ENCODE measurements at regions not wholly inside any gene's neighbourhood (a gene's known extent, or its start where the extent isn't known, plus 50 kb on each side); places are given as distances from the start of the nearest gene placed in this dataset.

DNA sequence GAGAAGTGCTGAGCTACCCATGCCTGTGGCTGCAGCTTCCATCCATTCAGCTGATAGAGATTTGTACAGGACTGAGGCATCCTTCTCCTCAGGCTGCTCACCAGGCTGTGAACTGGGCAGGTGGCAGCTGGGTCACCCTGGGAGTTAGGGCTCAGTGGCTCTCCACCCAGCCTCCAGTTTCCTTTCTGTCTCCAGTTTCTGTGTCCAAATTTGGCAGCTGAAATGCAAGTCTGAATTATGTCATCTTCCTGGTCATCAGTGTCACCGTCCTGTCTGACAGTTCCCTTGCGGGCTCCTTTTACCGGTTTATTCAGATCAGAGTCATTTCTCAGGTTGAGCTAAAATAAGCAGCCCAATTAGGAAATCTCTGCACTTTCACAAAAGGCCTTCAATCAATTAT lies 93.3 kb downstream of the EDN1 start:
- DNase-seq, result no peak

DNA sequence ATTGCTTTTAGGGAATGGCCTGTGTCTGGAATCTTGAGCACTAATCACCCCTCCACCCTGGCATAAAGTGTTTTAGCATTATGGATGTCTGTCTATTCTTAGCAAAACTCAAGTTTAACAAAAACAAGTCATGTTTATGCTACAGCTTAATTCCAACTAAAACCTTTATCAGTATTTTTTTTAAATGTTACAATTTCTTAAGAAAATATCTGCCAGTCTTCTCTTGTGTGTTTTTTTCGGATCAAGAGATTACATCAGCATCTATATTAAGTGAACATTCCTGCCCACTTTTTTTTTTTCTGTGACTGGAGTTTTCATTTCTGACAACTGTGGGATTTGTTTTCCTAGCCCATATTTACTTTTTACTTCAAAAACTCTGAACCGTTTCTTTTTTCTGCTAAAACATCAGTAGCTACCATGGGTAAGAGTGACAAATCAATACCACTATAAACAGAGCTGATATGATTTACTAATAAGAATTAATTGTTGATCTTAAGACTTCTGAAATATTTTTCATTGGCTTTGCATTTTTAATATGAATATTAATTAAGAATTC lies 94.3 kb downstream of the EDN1 start:
- DNase-seq, result no peak

DNA sequence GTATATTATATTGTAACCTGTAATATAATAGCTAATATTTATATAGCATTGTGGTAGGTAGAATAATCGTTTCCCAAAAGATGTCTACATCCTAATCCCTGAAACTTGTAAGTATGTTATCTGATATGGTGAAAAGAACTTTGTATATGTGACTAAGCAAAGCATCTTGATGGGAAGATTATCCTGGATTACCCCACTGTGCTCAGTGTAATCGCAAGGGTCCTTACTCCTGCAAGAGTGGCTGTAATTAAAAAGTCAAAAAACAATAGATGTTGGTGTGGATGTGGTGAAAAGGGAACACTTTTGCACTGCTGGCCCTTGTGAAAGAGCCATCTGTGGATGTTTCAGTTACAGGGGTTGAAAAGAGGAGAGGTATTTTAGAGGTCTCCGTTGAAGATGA lies 95.2 kb downstream of the EDN1 start:
- no peak for DNase-seq

- no peak for DNase-seq
These were observed 96.7 kb downstream of the EDN1 start for GRCh38 chr6:12386816-12387215.

GRCh38 chr6:12391472-12391871 lies 101.3 kb downstream of the EDN1 start:
- DNase-seq, result no peak

DNA sequence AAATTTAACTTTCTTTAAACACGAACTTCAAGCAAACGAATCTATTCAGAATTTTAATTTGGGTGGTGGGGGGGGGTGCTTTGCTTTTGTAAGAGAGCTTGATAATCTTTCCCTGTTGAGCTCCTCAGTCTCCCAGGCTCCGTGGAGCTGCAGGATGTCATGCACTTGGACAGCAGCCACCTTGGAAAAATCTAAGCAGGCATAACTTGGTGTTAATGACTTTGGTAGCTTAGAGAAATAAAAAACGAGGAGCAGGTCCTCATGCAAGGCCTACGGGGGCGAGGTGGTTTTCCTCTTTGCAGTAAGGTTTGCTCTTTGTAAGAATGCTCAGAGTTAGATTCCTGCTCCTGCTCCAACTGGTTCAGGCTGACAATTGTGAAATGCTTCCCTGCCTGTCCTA lies 102.3 kb downstream of the EDN1 start:
- DNase-seq, result no peak

GRCh38 chr6:12393100-12393499 lies 102.9 kb downstream of the EDN1 start:
- DNase-seq, result no peak

DNA sequence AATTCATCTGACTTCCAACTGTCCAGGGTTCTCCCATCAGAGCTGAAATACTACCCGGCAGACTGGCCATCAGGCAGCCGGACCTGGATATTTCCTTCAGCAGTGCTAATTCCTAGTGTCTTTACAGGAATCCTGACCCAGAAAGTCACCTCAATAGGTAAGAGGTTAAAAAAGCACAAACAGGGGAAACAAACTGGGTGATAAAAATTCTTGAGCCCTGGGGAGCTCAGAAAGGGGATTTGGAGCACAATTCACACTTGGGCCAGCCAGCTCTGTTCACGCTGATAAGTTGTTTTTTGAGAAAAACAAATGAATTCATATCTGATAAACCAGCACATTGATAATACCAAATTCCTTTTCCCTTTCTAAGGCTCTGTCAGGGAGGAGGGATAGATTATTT lies 104.0 kb downstream of the EDN1 start:
- DNase-seq, result no peak

DNA sequence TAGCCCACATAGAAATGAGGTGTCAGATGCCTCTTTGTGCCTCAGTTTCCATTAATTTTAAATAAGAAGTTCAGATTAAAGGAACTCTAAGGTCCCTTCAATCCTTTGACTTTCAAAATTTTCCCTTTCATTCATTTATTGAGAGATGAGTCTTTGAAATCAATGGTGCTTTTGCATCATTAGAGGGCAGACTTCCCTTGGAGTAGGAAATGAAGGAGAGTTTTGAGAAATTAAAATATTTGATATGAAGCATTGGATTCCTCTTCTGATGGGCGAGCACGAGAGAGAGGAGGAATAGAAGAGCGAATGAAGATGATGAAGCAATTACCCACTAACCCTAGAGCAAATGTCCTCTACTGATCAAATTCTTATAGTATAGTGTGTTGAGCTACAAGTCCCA lies 105.7 kb downstream of the EDN1 start:
- DNase-seq, result no peak

GRCh38 chr6:12401200-12401599 lies 111.0 kb downstream of the EDN1 start:
- no peak for DNase-seq

- DNase-seq, result no peak
These were observed 113.2 kb downstream of the EDN1 start for GRCh38 chr6:12403201-12403826.

DNA sequence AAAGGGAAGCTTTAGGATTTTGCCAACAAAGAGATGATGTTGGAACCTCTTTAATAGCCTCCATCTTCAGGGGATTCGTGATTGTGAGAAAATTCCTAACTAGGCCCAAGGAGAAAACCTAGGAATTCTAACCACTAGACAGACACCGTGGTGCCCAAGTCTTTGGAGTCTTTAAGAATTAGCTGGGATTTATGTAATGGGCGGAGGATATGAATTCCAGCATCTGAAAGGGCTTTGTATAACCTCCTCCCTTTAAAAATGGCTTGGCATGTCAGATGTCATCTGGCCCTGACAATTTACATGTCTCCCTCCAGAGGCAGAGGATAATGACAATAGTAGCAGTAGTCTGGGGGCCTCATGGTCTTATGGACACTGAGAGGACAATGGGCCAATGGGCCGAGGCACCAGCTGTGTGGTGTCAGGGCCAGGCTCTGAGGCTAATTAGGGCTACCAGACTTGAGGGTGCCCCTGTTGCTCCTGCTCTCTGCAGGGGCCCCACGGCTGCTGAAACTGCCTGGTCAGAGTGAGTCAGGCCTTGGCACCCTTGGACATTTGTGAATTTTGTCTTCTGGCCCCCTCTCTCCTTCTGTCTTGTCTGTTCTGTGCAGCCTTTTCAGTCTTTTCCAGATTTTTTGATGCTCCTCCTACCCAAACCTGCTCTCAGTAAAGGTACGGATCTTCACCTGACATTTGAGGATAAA lies 113.9 kb downstream of the EDN1 start:
- no peak for DNase-seq

GRCh38 chr6:12404651-12405050 lies 114.5 kb downstream of the EDN1 start:
- no peak for DNase-seq

DNA sequence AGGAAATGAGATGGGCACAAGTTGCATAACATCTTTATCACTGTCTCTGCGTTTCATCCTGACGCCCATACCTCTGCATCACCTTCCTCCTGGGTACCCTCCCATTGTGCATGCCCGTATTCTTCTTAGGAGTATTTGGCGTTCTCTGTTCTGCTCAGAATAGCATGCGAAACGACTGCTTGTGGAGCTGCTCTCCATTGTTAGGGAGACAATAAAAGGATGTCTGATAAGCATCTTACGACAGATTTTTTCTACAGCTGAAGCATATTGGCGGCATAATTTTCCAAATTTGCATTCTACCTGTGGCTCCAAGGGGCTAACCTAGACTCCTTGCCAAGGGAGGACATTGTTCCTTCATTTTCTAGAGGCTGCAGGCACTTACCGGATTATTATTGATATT lies 118.6 kb downstream of the EDN1 start:
- no peak for DNase-seq

DNA sequence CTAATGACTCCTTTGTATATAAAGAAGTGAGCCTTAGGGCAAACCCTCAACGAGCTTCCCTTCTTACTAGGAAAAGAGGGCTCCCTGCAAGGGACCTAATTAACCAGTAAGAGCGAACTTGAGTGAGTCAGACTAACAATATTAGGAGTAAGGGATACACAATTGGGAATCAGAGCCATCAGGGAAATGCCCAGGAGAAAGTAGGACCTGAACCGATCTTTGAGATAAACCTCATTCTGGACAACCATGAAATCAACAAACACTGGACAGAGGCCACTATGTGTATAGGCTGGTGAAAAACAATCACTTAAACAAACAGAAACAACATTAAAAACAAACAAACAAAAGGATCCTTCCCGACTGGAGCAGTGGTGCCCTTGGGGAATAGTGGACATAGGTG lies 120.8 kb downstream of the EDN1 start:
- DNase-seq, result no peak

DNA sequence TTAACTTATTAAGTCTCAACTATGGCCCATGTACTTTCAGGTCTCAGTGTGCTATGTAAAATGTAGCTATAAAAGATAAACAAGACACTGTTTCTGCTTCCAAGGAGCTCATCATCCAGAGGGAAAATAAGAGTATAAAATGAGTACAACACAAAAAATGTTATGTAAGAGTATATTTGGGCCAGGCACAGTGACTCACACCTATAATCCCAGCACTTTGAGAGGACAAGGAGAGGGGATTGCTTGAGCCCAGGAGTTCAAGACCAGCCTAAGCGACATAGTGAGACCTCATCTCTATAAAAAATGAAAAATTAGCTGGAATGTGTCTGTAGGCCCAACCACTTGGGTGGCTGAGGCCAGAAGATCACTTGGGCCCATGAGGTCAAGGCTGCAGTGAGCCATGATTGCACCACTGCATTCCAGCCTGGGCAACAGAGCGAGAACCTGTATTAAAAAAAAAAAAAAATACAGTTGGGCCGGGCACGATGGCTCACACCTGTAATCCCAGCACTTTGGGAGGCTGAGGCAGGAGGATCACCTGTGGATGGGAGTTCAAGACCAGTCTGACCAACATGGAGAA lies 124.0 kb downstream of the EDN1 start:
- no peak for DNase-seq

GRCh38 chr6:12415980-12416598 lies 125.9 kb downstream of the EDN1 start:
- DNase-seq, result no peak

GRCh38 chr6:12417191-12417590 lies 127.0 kb downstream of the EDN1 start:
- DNase-seq, result no peak

DNA sequence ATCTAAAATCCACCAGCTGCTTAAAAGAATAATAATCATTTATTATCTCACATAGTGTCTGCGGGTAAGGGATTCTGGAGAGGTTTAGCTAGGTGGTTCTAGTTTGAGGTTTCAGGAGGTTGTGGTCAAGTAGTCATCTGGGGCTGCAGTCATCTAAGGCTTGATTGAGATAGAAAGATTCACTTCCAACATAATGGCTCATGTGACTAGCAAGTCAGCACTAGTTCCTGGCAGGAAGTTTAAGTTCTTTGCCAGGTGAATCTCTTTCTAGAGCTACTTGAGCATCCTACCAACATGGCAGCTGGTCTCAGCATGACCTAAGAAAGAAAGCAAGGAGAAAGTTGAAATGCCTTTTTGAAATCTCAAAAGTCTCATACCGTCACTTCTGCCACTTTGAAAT lies 128.8 kb downstream of the EDN1 start:
- no peak for DNase-seq

DNA sequence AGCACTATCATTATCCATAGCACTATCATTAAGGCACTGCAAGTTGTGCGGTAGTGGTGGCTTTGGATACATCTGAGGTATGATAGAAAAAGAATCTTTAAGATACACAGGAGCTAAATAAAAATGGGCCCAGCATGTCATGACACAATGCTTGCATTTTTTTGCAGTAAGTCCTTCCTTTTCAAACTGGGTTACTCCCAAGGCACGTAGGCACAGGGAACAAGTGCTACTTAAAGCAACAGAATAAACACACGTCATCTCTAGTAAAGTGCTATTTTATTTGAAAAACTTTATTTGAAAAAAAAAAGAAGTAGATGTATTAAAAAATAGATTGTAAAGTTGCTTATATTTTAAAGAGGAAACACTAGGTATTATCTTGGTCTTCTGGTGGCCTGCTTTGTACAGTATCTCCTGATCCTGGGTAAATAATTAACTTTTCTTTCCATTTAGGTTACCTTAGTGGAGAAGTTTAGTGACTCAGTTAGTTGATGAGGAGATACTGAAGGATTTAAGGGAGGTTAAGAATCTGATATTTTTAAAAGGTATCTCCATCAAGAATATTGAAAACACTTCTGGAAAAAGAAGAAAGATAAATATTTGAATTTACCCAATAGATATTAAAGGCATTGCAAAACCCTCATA lies 129.6 kb downstream of the EDN1 start:
- no peak for DNase-seq

DNA sequence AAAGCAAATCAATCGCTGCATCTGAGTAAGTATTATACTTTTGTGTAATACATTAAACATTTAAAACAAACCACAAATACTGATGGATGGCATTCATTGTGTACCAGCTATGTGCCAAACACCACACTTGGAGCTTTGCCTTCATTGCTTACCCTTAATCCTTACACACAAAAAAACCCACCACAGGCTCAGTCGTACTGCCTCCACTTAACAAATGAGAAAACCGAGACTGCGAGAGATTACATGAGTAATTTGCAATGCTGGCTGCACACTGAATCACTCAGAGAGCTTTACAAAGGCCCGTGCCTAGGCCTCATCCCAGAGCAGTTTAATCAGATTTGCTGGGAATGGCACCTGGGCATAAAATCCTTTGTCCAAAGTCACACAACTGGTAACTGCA lies 130.5 kb downstream of the EDN1 start:
- no peak for DNase-seq

DNA sequence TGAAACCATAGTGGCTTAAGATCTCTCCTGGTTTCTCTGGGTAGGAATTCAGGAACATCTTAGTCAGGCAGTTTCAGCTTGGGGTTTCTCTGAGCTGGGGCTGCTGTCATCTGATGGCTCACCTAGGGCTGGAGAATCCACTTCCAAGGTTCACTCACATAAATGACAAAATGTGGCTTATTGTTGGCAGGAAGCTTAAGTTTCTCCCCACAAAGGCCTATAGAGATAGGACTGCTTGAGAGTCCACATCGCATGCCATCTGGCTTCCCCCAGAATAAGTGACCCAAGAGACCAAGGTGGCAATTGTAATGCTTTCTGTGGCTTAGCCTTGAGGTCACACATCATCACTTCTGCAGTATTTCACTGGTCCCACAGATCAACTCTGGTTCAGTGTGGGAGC lies 131.4 kb downstream of the EDN1 start:
- no peak for DNase-seq

- no peak for DNase-seq
These were observed 132.7 kb downstream of the EDN1 start for GRCh38 chr6:12422848-12423247.

Data from activated CD4-positive, CD25-positive, alpha-beta regulatory T cell (primary cell).